Liver (tissue), 8 donors: ENCODE measurements at regions not wholly inside any gene's neighbourhood (a gene's known extent, or its start where the extent isn't known, plus 50 kb on each side); places are given as distances from the start of the nearest gene placed in this dataset.

Experiments used
- DNase-seq: peaks from one replicate; pipeline ENCODE4 v3.0.0-alpha.2; 2017; ENCODE audit warnings: low spot score
- H3K27ac ChIP-seq, 2 donors: one replicate each; pipeline ENCODE4 v1.7.0; 2013; ENCODE audit warnings: inconsistent platforms in 2 of 2, low read length in 2 of 2, control low read depth in 1 of 2, low read depth in 1 of 2, mild to moderate bottlenecking in 1 of 2
- H3K27me3 ChIP-seq, 4 donors: one replicate each; pipeline versions ENCODE4 v1.6.1 to v1.7.0; 2013; ENCODE audit warnings: low read length in 3 of 4, inconsistent platforms in 1 of 4, mild to moderate bottlenecking in 1 of 4, moderate library complexity in 1 of 4; ENCODE audit not compliant: control insufficient read depth in 4 of 4, insufficient read depth in 4 of 4
- H3K36me3 ChIP-seq, 4 donors: one replicate each; pipeline versions ENCODE4 v1.6.1 to v1.7.0; 2013; ENCODE audit warnings: low read length in 3 of 4, mild to moderate bottlenecking in 3 of 4, low read depth in 1 of 4, moderate library complexity in 1 of 4; ENCODE audit not compliant: control insufficient read depth in 4 of 4, insufficient read depth in 3 of 4
- H3K4me1 ChIP-seq, 4 donors: one replicate each; pipeline versions ENCODE4 v1.6.1 to v1.7.0; 2013; ENCODE audit warnings: low read length in 3 of 4, mild to moderate bottlenecking in 3 of 4, moderate library complexity in 1 of 4; ENCODE audit not compliant: control insufficient read depth in 4 of 4, insufficient read depth in 4 of 4
- H3K4me3 ChIP-seq, 3 donors: one replicate each; pipeline versions ENCODE4 v1.6.1 to v1.7.0; 2013; ENCODE audit warnings: low read length in 3 of 3, control low read depth in 1 of 3, low read depth in 1 of 3, mild to moderate bottlenecking in 1 of 3
- H3K9ac ChIP-seq, 2 donors: one replicate each; pipeline ENCODE4 v1.7.0; 2013; ENCODE audit warnings: low read length in 2 of 2, mild to moderate bottlenecking in 2 of 2, moderate library complexity in 2 of 2, control low read depth in 1 of 2, low read depth in 1 of 2
- H3K9me3 ChIP-seq, 4 donors: one replicate each; pipeline versions ENCODE4 v1.6.1 to v1.7.0; 2013; ENCODE audit warnings: low read length in 3 of 4; ENCODE audit not compliant: control insufficient read depth in 4 of 4
- ATF3 ChIP-seq: IDR thresholded peaks from 2 replicates; pipeline ENCODE4 v1.6.1; 2016; ENCODE audit warnings: antibody characterized with exemption
- CTCF ChIP-seq: fragments of 150-350 bp; IDR thresholded peaks from 2 replicates; pipeline ENCODE4 v1.5.1; 2017; ENCODE audit warnings: improper control_type of control experiment, low read depth, low read length; ENCODE audit not compliant: missing input control
- EGR1 ChIP-seq, 2 donors: IDR thresholded peaks; 2 replicates each; pipeline ENCODE4 v1.6.1; 2016 to 2018; ENCODE audit warnings: antibody characterized with exemption in 2 of 2, low read depth in 2 of 2
- FOXA1 ChIP-seq: IDR thresholded peaks from 2 replicates; pipeline ENCODE4 v1.6.1; 2016; ENCODE audit warnings: antibody characterized with exemption
- FOXA2 ChIP-seq: IDR thresholded peaks from 2 replicates; pipeline ENCODE4 v1.6.1; 2016; ENCODE audit warnings: antibody characterized with exemption
- GABPA ChIP-seq, 2 donors: IDR thresholded peaks in 1 of 2; conservative IDR thresholded peaks in 1 of 2; 2 replicates each; pipeline ENCODE4 v1.6.1; 2016; ENCODE audit warnings: antibody characterized with exemption in 2 of 2, mild to moderate bottlenecking in 1 of 2, moderate library complexity in 1 of 2
- HNF4A ChIP-seq, 2 donors: conservative IDR thresholded peaks; 2 replicates each; pipeline ENCODE4 v1.6.1; 2016; ENCODE audit warnings: antibody characterized with exemption in 2 of 2, mild to moderate bottlenecking in 2 of 2
- HNF4G ChIP-seq: IDR thresholded peaks from 2 replicates; pipeline ENCODE4 v1.6.1; 2016; ENCODE audit warnings: antibody characterized with exemption
- JUND ChIP-seq, 2 donors: IDR thresholded peaks; 2 replicates each; pipeline ENCODE4 v1.6.1; 2016; ENCODE audit warnings: antibody characterized with exemption in 2 of 2
- MAX ChIP-seq: IDR thresholded peaks from 2 replicates; pipeline ENCODE4 v1.6.1; 2016; ENCODE audit warnings: antibody characterized with exemption
- NR2F2 ChIP-seq: IDR thresholded peaks from 2 replicates; pipeline ENCODE4 v1.6.1; 2016; ENCODE audit warnings: antibody characterized with exemption
- RAD21 ChIP-seq, 2 donors: IDR thresholded peaks; 2 replicates each; pipeline ENCODE4 v1.6.1; 2016; ENCODE audit warnings: antibody characterized with exemption in 2 of 2, mild to moderate bottlenecking in 2 of 2
- REST ChIP-seq: IDR thresholded peaks from 2 replicates; pipeline ENCODE4 v1.6.1; 2016; ENCODE audit warnings: antibody characterized with exemption, mild to moderate bottlenecking
- RXRA ChIP-seq, 2 donors: IDR thresholded peaks; 2 replicates each; pipeline ENCODE4 v1.6.1; 2017 to 2018; ENCODE audit warnings: antibody characterized with exemption in 2 of 2, mild to moderate bottlenecking in 1 of 2
- SP1 ChIP-seq: IDR thresholded peaks from 2 replicates; pipeline ENCODE4 v1.6.1; 2018; ENCODE audit warnings: antibody characterized with exemption, mild to moderate bottlenecking
- TAF1 ChIP-seq: conservative IDR thresholded peaks from 2 replicates; pipeline ENCODE4 v1.6.1; 2016; ENCODE audit warnings: antibody characterized with exemption, mild to moderate bottlenecking
- YY1 ChIP-seq: IDR thresholded peaks from 2 replicates; pipeline ENCODE4 v1.6.1; 2016; ENCODE audit warnings: antibody characterized with exemption, mild to moderate bottlenecking
- ZBTB33 ChIP-seq: IDR thresholded peaks from 2 replicates; pipeline ENCODE4 v1.6.1; 2016; ENCODE audit warnings: antibody characterized with exemption
- WGBS: extraction: QIAGEN DNeasy Blood & Tissue Kit; methylation state at CpG from one replicate; pipeline ENCODE4 v1.1.7; 2013; 5-methylcytosine and 5-hydroxymethylcytosine counted together
- donor health status: healthy.
- donor health status: healthy.
- donor health status: healthy.
- donor health status: healthy.
- donor health status: healthy.

GRCh38 chr4:28557755-28558154 lies 1697.1 kb downstream of the STIM2 start:
- H3K4me3 ChIP-seq = no peak overlapping the region
- H3K27ac ChIP-seq = no peak overlapping the region
- no peak for TF ChIP-seq ZBTB33
- TF ChIP-seq GABPA (IDR thresholded peaks at IDR 0.05 in 1 of 2, conservative IDR thresholded peaks at IDR 0.05 in 1 of 2) = no peak
- TF ChIP-seq CTCF = no peak
- no peak for TF ChIP-seq MAX
- no peak for TF ChIP-seq ATF3
- no peak for TF ChIP-seq EGR1 (IDR thresholded peaks at IDR 0.05; ENCODE audit: low read depth in 2 of 2)
- no peak for TF ChIP-seq NR2F2
- no peak for TF ChIP-seq REST
- no peak for TF ChIP-seq JUND (IDR thresholded peaks at IDR 0.05)
- no peak for TF ChIP-seq FOXA2
- TF ChIP-seq RXRA (IDR thresholded peaks at IDR 0.05) = no peak
- no peak for TF ChIP-seq HNF4G
- no peak for TF ChIP-seq YY1
- no peak for TF ChIP-seq TAF1
- TF ChIP-seq RAD21 (IDR thresholded peaks at IDR 0.05) = no peak
- TF ChIP-seq FOXA1 = no peak
- no peak overlapping the region for H3K9ac ChIP-seq
- 64% methylated on average over 2 of the region's 2 CpGs for WGBS
- DNase-seq = no peak
- H3K4me1 ChIP-seq = no peaks in the 10 kb centered on the region
- H3K27me3 ChIP-seq = no peaks in the 10 kb centered on the region
- H3K36me3 ChIP-seq = no peaks in the 10 kb centered on the region
- H3K9me3 ChIP-seq = no peaks in the 10 kb centered on the region

GRCh38 chr4:28558895-28559294 lies 1698.3 kb downstream of the STIM2 start:
- 82% methylated on average over 2 of the region's 2 CpGs for WGBS
- H3K27me3 ChIP-seq = no peaks in the 10 kb centered on the region
- H3K36me3 ChIP-seq = no peaks in the 10 kb centered on the region
- no peak overlapping the region for H3K4me3 ChIP-seq
- H3K27ac ChIP-seq = no peak overlapping the region
- H3K4me1 ChIP-seq = no peaks in the 10 kb centered on the region
- no peak for DNase-seq
- H3K9ac ChIP-seq = no peak overlapping the region
- no peaks in the 10 kb centered on the region for H3K9me3 ChIP-seq
- TF ChIP-seq SP1 (no peak), GABPA (IDR thresholded peaks at IDR 0.05 in 1 of 2, conservative IDR thresholded peaks at IDR 0.05 in 1 of 2) (no peak), TAF1 (no peak), RAD21 (IDR thresholded peaks at IDR 0.05) (no peak), HNF4G (no peak), ZBTB33 (no peak), JUND (IDR thresholded peaks at IDR 0.05) (no peak), FOXA1 (no peak), HNF4A (conservative IDR thresholded peaks at IDR 0.05) (no peak), RXRA (IDR thresholded peaks at IDR 0.05) (no peak), EGR1 (IDR thresholded peaks at IDR 0.05; ENCODE audit: low read depth in 2 of 2) (no peak), CTCF (no peak)
